ENCODE measurements at regions not wholly inside any gene's neighbourhood (a gene's known extent, or its start where the extent isn't known, plus 50 kb on each side); places are given as distances from the start of the nearest gene placed in this dataset.

GRCh38 chr17:71548540-71549190, 572.2 kb upstream of the SOX9 start:
- no peaks in the 10 kb centered on the region for H3K36me3 ChIP-seq
- no peaks in the 10 kb centered on the region for H3K4me1 ChIP-seq
- H3K27ac ChIP-seq (replicated peaks in 1 of 4) = no peak overlapping the region
- H3K4me3 ChIP-seq = no peak overlapping the region
- no peaks in the 10 kb centered on the region for H3K9me3 ChIP-seq
- no peak for DNase-seq (ENCODE audit: extremely low spot score)
- WGBS = 79% methylated on average over 5 of the region's 5 CpGs
- H3K27me3 ChIP-seq = no peaks in the 10 kb centered on the region
- TF ChIP-seq POLR2AphosphoS5 (IDR thresholded peaks at IDR 0.05) = no peak
- TF ChIP-seq CTCF (IDR thresholded peaks at IDR 0.05) = no peak
- TF ChIP-seq POLR2A (IDR thresholded peaks at IDR 0.05; ENCODE audit: low read depth) = no peak
- intact Hi-C loops (cut with DNase I) = no loop called here

- H3K27ac ChIP-seq (replicated peaks in 1 of 4) = no peak overlapping the region
- 82% methylated on average over 2 of the region's 2 CpGs for WGBS
- H3K27me3 ChIP-seq = no peaks in the 10 kb centered on the region
- no peaks in the 10 kb centered on the region for H3K4me1 ChIP-seq
- no peak for DNase-seq (ENCODE audit: extremely low spot score)
- H3K4me3 ChIP-seq = no peak overlapping the region
- TF ChIP-seq EP300 (IDR thresholded peaks at IDR 0.05) (no peak), POLR2AphosphoS5 (IDR thresholded peaks at IDR 0.05) (no peak), CTCF (IDR thresholded peaks at IDR 0.05) (no peak), POLR2A (IDR thresholded peaks at IDR 0.05; ENCODE audit: low read depth) (no peak)
- H3K36me3 ChIP-seq = no peaks in the 10 kb centered on the region
- H3K9me3 ChIP-seq = no peaks in the 10 kb centered on the region
- intact Hi-C loops (cut with DNase I) = no loop called here
These were observed 570.1 kb upstream of the SOX9 start for GRCh38 chr17:71550675-71551074.

GRCh38 chr17:71553381-71553780, 567.4 kb upstream of the SOX9 start:
- H3K9me3 ChIP-seq = no peaks in the 10 kb centered on the region
- DNase-seq (ENCODE audit: extremely low spot score) = no peak
- H3K4me3 ChIP-seq = no peak overlapping the region
- no peaks in the 10 kb centered on the region for H3K4me1 ChIP-seq
- H3K36me3 ChIP-seq = no peaks in the 10 kb centered on the region
- H3K27me3 ChIP-seq = no peaks in the 10 kb centered on the region
- intact Hi-C loops (cut with DNase I) = no loop called here
- TF ChIP-seq EP300 (IDR thresholded peaks at IDR 0.05) = no peak
- no peak for TF ChIP-seq POLR2AphosphoS5 (IDR thresholded peaks at IDR 0.05)
- TF ChIP-seq POLR2A (IDR thresholded peaks at IDR 0.05; ENCODE audit: low read depth) = no peak
- TF ChIP-seq CTCF (IDR thresholded peaks at IDR 0.05) = no peak
- WGBS = 75% methylated on average over 5 of the region's 5 CpGs
- H3K27ac ChIP-seq (replicated peaks in 1 of 4) = no peak overlapping the region

GRCh38 chr17:71558901-71559300, 561.9 kb upstream of the SOX9 start:
- intact Hi-C loops (cut with DNase I) = no loop called here

More at GRCh38 chr17:71558901-71559300, 561.9 kb upstream of the SOX9 start:
- no peaks in the 10 kb centered on the region for H3K4me1 ChIP-seq
- DNase-seq (ENCODE audit: extremely low spot score) = no peak
- H3K9me3 ChIP-seq = no peaks in the 10 kb centered on the region
- H3K36me3 ChIP-seq = no peaks in the 10 kb centered on the region
- no peak for TF ChIP-seq CTCF (IDR thresholded peaks at IDR 0.05)
- TF ChIP-seq POLR2AphosphoS5 (IDR thresholded peaks at IDR 0.05) = no peak
- no peak for TF ChIP-seq EP300 (IDR thresholded peaks at IDR 0.05)
- TF ChIP-seq POLR2A (IDR thresholded peaks at IDR 0.05; ENCODE audit: low read depth) = no peak
- no peak overlapping the region for H3K27ac ChIP-seq (replicated peaks in 1 of 4)
- 64% methylated on average over 6 of the region's 6 CpGs for WGBS
- H3K27me3 ChIP-seq = no peaks in the 10 kb centered on the region
- no peak overlapping the region for H3K4me3 ChIP-seq
